AG04450 (cell line): ENCODE measurements at regions not wholly inside any gene's neighbourhood (a gene's known extent, or its start where the extent isn't known, plus 50 kb on each side); places are given as distances from the start of the nearest gene placed in this dataset.
A peak's percentile ranks its signal among the peaks of the same experiment; 100 is the strongest.

Experiments used
- CTCF ChIA-PET: fragments of 300-600, 350-600 bp; formaldehyde crosslinking; extraction: SDS; loops from one replicate; lab custom pipeline; 2022; ENCODE audit warnings: antibody characterized with exemption, inconsistent platforms; lab: Charles Lee
- POLR2A ChIA-PET: fragments of 350-600 bp; formaldehyde crosslinking; extraction: SDS; loops from one replicate; lab custom pipeline; 2021; ENCODE audit warnings: antibody characterized with exemption, inconsistent platforms; lab: Yijun Ruan, JAX
- DNase-seq: peaks from one replicate; pipeline ENCODE4 v3.0.0-alpha.2; 2011; ENCODE audit warnings: low read depth, low spot score
- H3K27ac ChIP-seq: one replicate; pipeline ENCODE4 v1.5.1; 2012; ENCODE audit warnings: low read depth, low read length, control low read depth
- H3K27me3 ChIP-seq: one replicate; pipeline ENCODE4 v1.6.0; 2012; ENCODE audit warnings: low read length; ENCODE audit not compliant: control insufficient read depth, insufficient read depth
- H3K4me3 ChIP-seq: 2 replicates; pipeline ENCODE4 v1.5.1; 2011; ENCODE audit warnings: mild to moderate bottlenecking, low read depth, low read length, control low read depth
- H3K9me3 ChIP-seq: 2 replicates; pipeline ENCODE4 v1.5.1; 2012; ENCODE audit warnings: low read length; ENCODE audit not compliant: control insufficient read depth, insufficient read depth
- CTCF ChIP-seq: IDR thresholded peaks from 2 replicates; pipeline ENCODE4 v1.5.1; 2011; ENCODE audit warnings: low read depth, low read length, control low read depth, inconsistent platforms

- no peak for DNase-seq
- POLR2A ChIA-PET, result no interaction called here
- H3K9me3 ChIP-seq, result no peaks in the 10 kb centered on the region
- CTCF ChIA-PET, result no interaction called here
- no peaks in the 10 kb centered on the region for H3K27me3 ChIP-seq
- TF ChIP-seq CTCF, result no peak
- H3K4me3 ChIP-seq, result no peak overlapping the region
- H3K27ac ChIP-seq, result no peak overlapping the region
Observed at GRCh38 chr5:60297658-60298057, 402.3 kb downstream of the DEPDC1B start.

GRCh38 chr5:60295423-60295822, 401.9 kb upstream of the PDE4D start:
- peak; percentile 21; the same call in 1 of the 2 replicates for TF ChIP-seq CTCF
- ChIA-PET POLR2A (interaction anchor here (0.7 kb wide), 1 partner anchor 427 kb away, joined by 3 read pairs; no protein-coding TSS in a partner anchor), CTCF (interaction anchor here (0.8 to 1.5 kb wide), 2 partner anchors 8 to 88 kb away, joined by 3 to 4 read pairs; no protein-coding TSS in a partner anchor)
- H3K27ac ChIP-seq, result no peak overlapping the region
- no peak for DNase-seq
- no peaks in the 10 kb centered on the region for H3K9me3 ChIP-seq
- H3K4me3 ChIP-seq, result no peak overlapping the region
- no peaks in the 10 kb centered on the region for H3K27me3 ChIP-seq

- Histone ChIP-seq H3K27me3 (no peaks in the 10 kb centered on the region), H3K27ac (no peak overlapping the region), H3K9me3 (no peaks in the 10 kb centered on the region), H3K4me3 (no peak overlapping the region)
- ChIA-PET CTCF (no interaction called here), POLR2A (no interaction called here)
- no peak for TF ChIP-seq CTCF
- DNase-seq, result no peak
Observed at GRCh38 chr5:60293518-60293917, 400.0 kb upstream of the PDE4D start.

GRCh38 chr5:60287174-60287771, 393.7 kb upstream of the PDE4D start:
- POLR2A ChIA-PET, result interaction anchor here (0.6 kb wide), 1 partner anchor 65 kb away, joined by 3 read pairs; no protein-coding TSS in a partner anchor
- Histone ChIP-seq H3K27ac (no peak overlapping the region), H3K4me3 (no peak overlapping the region), H3K9me3 (no peaks in the 10 kb centered on the region), H3K27me3 (no peaks in the 10 kb centered on the region)
- CTCF ChIA-PET, result interaction anchor here (0.6 to 1.1 kb wide), 3 partner anchors 8 to 477 kb away, joined by 3 to 4 read pairs (median 4); no protein-coding TSS in a partner anchor
- no peak for DNase-seq
- peak; percentile 55 for TF ChIP-seq CTCF

- POLR2A ChIA-PET, result no interaction called here
- Histone ChIP-seq H3K9me3 (no peaks in the 10 kb centered on the region), H3K27me3 (no peaks in the 10 kb centered on the region), H3K27ac (no peak overlapping the region), H3K4me3 (no peak overlapping the region)
- no peak for TF ChIP-seq CTCF
- CTCF ChIA-PET, result no interaction called here
- DNase-seq, result no peak
Observed at GRCh38 chr5:60285910-60286309, 392.4 kb upstream of the PDE4D start.
